Loucy (cell line): ENCODE measurements at regions not wholly inside any gene's neighbourhood (a gene's known extent, or its start where the extent isn't known, plus 50 kb on each side); places are given as distances from the start of the nearest gene placed in this dataset.

Source experiments
- H2AFZ ChIP-seq: fragments of 200-600 bp; sonication (generic); 2 replicates; pipeline ENCODE4 v1.6.0; 2016; ENCODE audit warnings: antibody characterized with exemption, mild to moderate bottlenecking, low read length, moderate library complexity
- H3F3A ChIP-seq: fragments of 200-600 bp; 2 replicates; pipeline ENCODE4 v1.6.0; 2016; ENCODE audit warnings: antibody characterized with exemption, low read depth, mild to moderate bottlenecking
- H3K27me3 ChIP-seq: fragments of 200-600 bp; sonication (generic); 2 replicates; pipeline ENCODE4 v1.6.1; 2014; ENCODE audit warnings: low read length, mild to moderate bottlenecking; ENCODE audit not compliant: insufficient read depth, poor library complexity, severe bottlenecking
- H3K36me3 ChIP-seq: fragments of 200-600 bp; sonication (generic); 2 replicates; pipeline ENCODE4 v1.6.1; 2016; ENCODE audit warnings: low read length; ENCODE audit not compliant: insufficient read depth
- H3K4me1 ChIP-seq: fragments of 200-600 bp; sonication (generic); 2 replicates; pipeline ENCODE4 v1.5.1; 2014; ENCODE audit warnings: low read length, mild to moderate bottlenecking; ENCODE audit not compliant: insufficient read depth, poor library complexity, severe bottlenecking
- H3K4me2 ChIP-seq: fragments of 200-600 bp; sonication (generic); 2 replicates; pipeline ENCODE4 v1.6.0; 2014; ENCODE audit warnings: antibody characterized with exemption, low read length, low read depth, mild to moderate bottlenecking; ENCODE audit not compliant: poor library complexity, severe bottlenecking
- H3K4me3 ChIP-seq: fragments of 200-600 bp; sonication (generic); 2 replicates; pipeline ENCODE4 v1.5.1; 2014; ENCODE audit warnings: low read length, mild to moderate bottlenecking, mixed read lengths; ENCODE audit not compliant: poor library complexity, severe bottlenecking
- H3K79me2 ChIP-seq: fragments of 200-600 bp; sonication (generic); 2 replicates; pipeline ENCODE4 v1.6.1; 2014; ENCODE audit warnings: low read length; ENCODE audit not compliant: insufficient read depth
- H3K9ac ChIP-seq: fragments of 200-600 bp; sonication (generic); 2 replicates; pipeline ENCODE4 v1.6.0; 2014; ENCODE audit warnings: mild to moderate bottlenecking, low read depth, low read length, moderate library complexity; ENCODE audit not compliant: poor library complexity, severe bottlenecking
- H3K9me2 ChIP-seq: fragments of 200-600 bp; sonication (generic); replicated peaks from 2 replicates; pipeline ENCODE4 v1.6.1; 2016; ENCODE audit warnings: low read depth, low read length, mixed read lengths
- H3K9me3 ChIP-seq: fragments of 200-600 bp; sonication (generic); 2 replicates; pipeline ENCODE4 v1.6.1; 2014; ENCODE audit warnings: mild to moderate bottlenecking, antibody characterized with exemption, low read length, low read depth; ENCODE audit not compliant: insufficient read depth
- H4K20me1 ChIP-seq: fragments of 200-600 bp; sonication (generic); 2 replicates; pipeline ENCODE4 v1.6.0; 2014; ENCODE audit warnings: antibody characterized with exemption, low read length, mild to moderate bottlenecking; ENCODE audit not compliant: insufficient read depth, poor library complexity, severe bottlenecking
- CTCF ChIP-seq: fragments of 200-600 bp; sonication (generic); conservative IDR thresholded peaks from 2 replicates; pipeline ENCODE4 v1.5.1; 2014; ENCODE audit warnings: mild to moderate bottlenecking, antibody characterized with exemption, low read length
- EZH2phosphoT487 ChIP-seq: fragments of 200-600 bp; IDR thresholded peaks from 2 replicates; pipeline ENCODE4 v1.6.1; 2018; ENCODE audit warnings: antibody characterized with exemption, mild to moderate bottlenecking, moderate library complexity, borderline replicate concordance

GRCh38 chr11:39304586-39304985, 2154.9 kb downstream of the LRRC4C start:
- no peak overlapping the region for H3K4me3 ChIP-seq
- no peak overlapping the region for H2AFZ ChIP-seq
- no peak overlapping the region for H3K9ac ChIP-seq

GRCh38 chr11:39294648-39295047, 2164.8 kb downstream of the LRRC4C start:
- H2AFZ ChIP-seq = no peak overlapping the region
- no peaks in the 10 kb centered on the region for H3K27me3 ChIP-seq
- H3K4me1 ChIP-seq = no peaks in the 10 kb centered on the region
- H3K4me3 ChIP-seq = no peak overlapping the region
- no peak overlapping the region for H3K9ac ChIP-seq
- H3K36me3 ChIP-seq = no peaks in the 10 kb centered on the region
- TF ChIP-seq EZH2phosphoT487 (no peak), CTCF (no peak)
- H3K9me3 ChIP-seq = 0 out of 2 replicates have a peak, but pooled peaks cover 3% of the 10 kb centered on the region
- no peaks in the 10 kb centered on the region for H3K79me2 ChIP-seq
- H3K9me2 ChIP-seq = no peaks in the 10 kb centered on the region
- no peak overlapping the region for H3K4me2 ChIP-seq
- no peaks in the 10 kb centered on the region for H3F3A ChIP-seq
- no peaks in the 10 kb centered on the region for H4K20me1 ChIP-seq

More at GRCh38 chr11:39304586-39304985, 2154.9 kb downstream of the LRRC4C start:
- TF ChIP-seq EZH2phosphoT487 = no peak
- no peak for TF ChIP-seq CTCF
- H3F3A ChIP-seq = no peaks in the 10 kb centered on the region
- no peaks in the 10 kb centered on the region for H3K79me2 ChIP-seq
- no peaks in the 10 kb centered on the region for H3K9me2 ChIP-seq
- no peak overlapping the region for H3K4me2 ChIP-seq
- no peaks in the 10 kb centered on the region for H3K4me1 ChIP-seq
- H4K20me1 ChIP-seq = no peaks in the 10 kb centered on the region
- no peaks in the 10 kb centered on the region for H3K9me3 ChIP-seq
- no peaks in the 10 kb centered on the region for H3K27me3 ChIP-seq
- no peaks in the 10 kb centered on the region for H3K36me3 ChIP-seq

GRCh38 chr11:39288011-39288410, 2171.4 kb downstream of the LRRC4C start:
- no peaks in the 10 kb centered on the region for H3F3A ChIP-seq
- no peaks in the 10 kb centered on the region for H4K20me1 ChIP-seq
- H3K9ac ChIP-seq = no peak overlapping the region
- no peak overlapping the region for H2AFZ ChIP-seq
- H3K79me2 ChIP-seq = no peaks in the 10 kb centered on the region
- H3K4me2 ChIP-seq = no peak overlapping the region
- no peaks in the 10 kb centered on the region for H3K9me2 ChIP-seq
- no peaks in the 10 kb centered on the region for H3K36me3 ChIP-seq
- no peak overlapping the region for H3K4me3 ChIP-seq
- no peaks in the 10 kb centered on the region for H3K4me1 ChIP-seq
- H3K27me3 ChIP-seq = no peaks in the 10 kb centered on the region
- 0 out of 2 replicates have a peak, but pooled peaks cover 3% of the 10 kb centered on the region for H3K9me3 ChIP-seq
- TF ChIP-seq CTCF (no peak), EZH2phosphoT487 (no peak)
